Brain microvascular endothelial cell (primary cell): ENCODE measurements at regions not wholly inside any gene's neighbourhood (a gene's known extent, or its start where the extent isn't known, plus 50 kb on each side); places are given as distances from the start of the nearest gene placed in this dataset.
"Not testable (repeated sequence)": the region's sequence is repeated elsewhere in the genome, so short reads cannot be mapped to it uniquely, and the experiment has no call there.

ENCODE experiments used
- DNase-seq: peaks from one replicate; pipeline ENCODE4 v3.0.0-alpha.2; 2020
- H3K27ac ChIP-seq: fragments of 250-450 bp; sonication (Bioruptor Pico); 2 replicates; pipeline ENCODE4 v1.5.1; 2020; ENCODE audit warnings: mild to moderate bottlenecking, moderate library complexity
- H3K27me3 ChIP-seq: fragments of 250-450 bp; sonication (Bioruptor Pico); replicated peaks from 2 replicates; pipeline ENCODE4 v1.5.1; 2020; ENCODE audit warnings: mild to moderate bottlenecking
- H3K36me3 ChIP-seq: fragments of 250-450 bp; sonication (Bioruptor Pico); replicated peaks from 2 replicates; pipeline ENCODE4 v1.5.1; 2020; ENCODE audit warnings: mild to moderate bottlenecking
- H3K4me3 ChIP-seq: 2 replicates; pipeline ENCODE4 v1.5.1; 2011; ENCODE audit warnings: low read depth, mild to moderate bottlenecking, control low read depth, low read length, moderate library complexity
- CTCF ChIP-seq: IDR thresholded peaks from 2 replicates; pipeline ENCODE4 v1.5.1; 2011; ENCODE audit warnings: low read depth, mild to moderate bottlenecking, moderate library complexity, low read length, control low read depth, inconsistent platforms; ENCODE audit errors: missing control alignments
- in situ Hi-C: cut with HindIII; loops from 2 replicates; pipeline ENCODE4 v1.10.0; 2017; ENCODE audit warnings: low sequenced_read_pairs, low pct_ligation_motif_present

DNA sequence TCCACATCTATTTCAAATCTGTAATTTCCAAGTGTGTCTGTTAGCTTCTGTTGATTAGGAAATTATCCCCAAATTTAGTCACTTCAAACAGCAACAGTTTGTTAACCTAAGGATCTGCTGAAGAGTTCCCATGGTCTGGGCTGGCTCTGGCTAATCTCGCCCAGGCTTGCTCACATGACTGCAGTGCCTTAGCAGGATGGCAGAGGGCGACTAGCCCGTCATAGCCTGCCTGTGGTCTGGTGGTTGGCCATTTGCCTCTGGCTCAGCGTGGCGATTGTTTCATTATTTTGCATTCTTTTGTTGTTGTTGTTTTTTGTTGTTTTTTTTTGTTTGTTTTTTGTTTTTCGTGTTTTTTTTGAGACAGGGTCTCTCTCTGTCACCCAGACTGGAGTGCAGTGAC, 264.0 kb downstream of the TRIML1 start:
- H3K27me3 ChIP-seq, result no peaks in the 10 kb centered on the region
- no peak for TF ChIP-seq CTCF
- no peaks in the 10 kb centered on the region for H3K36me3 ChIP-seq
- in situ Hi-C loops, result no loop called here
- no peak overlapping the region for H3K27ac ChIP-seq
- H3K4me3 ChIP-seq, result no peak overlapping the region
- no peak for DNase-seq

- in situ Hi-C loops, H3K4me3 ChIP-seq: not testable (repeated sequence)
- DNase-seq, result peak; percentile 97
Observed at GRCh38 chr4:188405071-188405835, 266.0 kb downstream of the TRIML1 start.

DNA sequence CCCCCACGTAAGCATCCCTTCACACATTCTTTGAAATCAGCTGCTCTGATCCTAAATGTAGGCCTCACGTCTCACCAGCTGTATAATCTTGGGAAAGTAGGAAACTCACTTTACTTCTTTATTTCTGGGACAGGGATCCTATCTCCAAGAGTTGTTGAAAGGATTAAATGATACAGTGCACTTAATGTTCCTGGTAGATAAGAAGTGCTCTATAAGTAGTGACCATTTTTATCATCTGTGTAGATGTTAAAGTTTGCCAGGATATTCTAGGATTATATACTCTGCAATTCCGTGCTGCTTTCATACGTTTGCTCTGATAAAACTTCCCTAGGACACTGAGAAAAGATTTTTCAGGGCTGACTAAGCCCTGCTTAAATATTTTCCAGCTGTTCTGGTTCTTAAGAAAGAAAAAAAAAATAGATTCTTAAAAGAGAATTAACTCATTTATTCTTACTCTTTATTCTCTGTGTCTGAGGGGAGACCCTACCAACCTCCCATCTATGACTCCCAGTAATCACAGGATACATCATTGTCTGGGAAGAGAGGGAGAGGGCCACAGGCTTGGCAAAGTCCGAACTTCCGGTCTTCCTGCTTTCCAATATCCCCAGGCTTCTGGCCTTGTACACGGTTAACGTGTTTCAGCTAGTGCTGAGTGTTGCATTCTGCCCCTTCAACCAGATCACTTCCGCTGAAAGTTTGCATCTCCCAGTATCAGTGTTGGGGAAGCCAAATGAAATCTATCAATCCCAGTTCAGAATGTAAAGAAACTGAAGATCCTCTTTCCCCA, 269.2 kb downstream of the TRIML1 start:
- H3K36me3 ChIP-seq, result no peaks in the 10 kb centered on the region
- TF ChIP-seq CTCF, result no peak
- no peak for DNase-seq

More at GRCh38 chr4:188405071-188405835, 266.0 kb downstream of the TRIML1 start:
- not testable (repeated sequence) for H3K36me3 ChIP-seq, H3K27me3 ChIP-seq
- peak overlapping the region; percentile 91 for H3K27ac ChIP-seq

GRCh38 chr4:188409851-188410250, 270.6 kb downstream of the TRIML1 start:
- no peak for DNase-seq
- no peaks in the 10 kb centered on the region for H3K27me3 ChIP-seq
- no peak overlapping the region for H3K4me3 ChIP-seq
- H3K36me3 ChIP-seq, result no peaks in the 10 kb centered on the region
- in situ Hi-C loops, result no loop called here
- no peak overlapping the region for H3K27ac ChIP-seq
- TF ChIP-seq CTCF, result no peak

More for the DNA sequence above, 269.2 kb downstream of the TRIML1 start:
- in situ Hi-C loops, result no loop called here
- Histone ChIP-seq H3K27ac (no peak overlapping the region), H3K27me3 (no peaks in the 10 kb centered on the region), H3K4me3 (no peak overlapping the region)

DNA sequence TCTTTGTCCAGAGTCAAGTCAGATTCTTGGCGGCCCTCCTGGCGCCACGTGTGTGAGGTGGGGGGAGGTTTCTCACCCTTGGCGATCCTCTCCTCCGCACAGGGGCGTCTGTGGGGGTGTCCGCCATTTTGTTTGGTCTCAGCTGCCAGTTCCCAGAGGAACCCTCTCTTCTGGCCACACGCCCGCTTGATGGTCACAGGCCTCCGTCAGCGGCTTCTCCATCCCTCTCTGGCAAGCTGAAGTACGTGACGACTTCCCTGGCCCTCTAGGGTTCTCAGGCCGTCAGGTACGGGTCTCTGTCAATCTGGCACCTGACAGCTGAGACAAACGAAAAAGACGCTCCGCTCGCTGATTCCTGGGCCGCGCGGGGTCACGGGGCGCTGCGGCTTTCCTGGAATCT, 272.6 kb downstream of the TRIML1 start:
- TF ChIP-seq CTCF, result no peak
- Histone ChIP-seq H3K36me3 (no peaks in the 10 kb centered on the region), H3K27ac (no peak overlapping the region), H3K4me3 (no peak overlapping the region), H3K27me3 (no peaks in the 10 kb centered on the region)
- no peak for DNase-seq
- in situ Hi-C loops, result no loop called here

DNA sequence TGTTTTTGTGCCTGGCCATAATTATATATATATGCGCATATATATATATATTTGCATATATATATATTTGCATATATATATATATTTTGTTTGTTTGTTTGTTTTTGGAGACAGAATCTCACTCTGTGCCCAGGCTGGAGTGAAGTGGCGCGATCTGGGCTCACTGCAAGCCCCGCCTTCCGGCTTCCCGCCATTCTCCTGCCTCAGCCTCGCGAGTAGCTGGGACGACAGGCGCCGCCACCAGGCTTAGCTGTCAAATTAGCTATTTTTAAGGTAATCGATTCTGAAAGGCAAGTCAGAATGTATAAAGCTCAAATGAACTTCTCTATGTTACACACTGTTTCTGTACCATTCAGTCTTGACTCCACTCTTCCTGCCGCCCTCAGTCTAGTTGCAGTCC, 273.3 kb downstream of the TRIML1 start:
- H3K27me3 ChIP-seq, result no peaks in the 10 kb centered on the region
- no peaks in the 10 kb centered on the region for H3K36me3 ChIP-seq
- TF ChIP-seq CTCF, result no peak
- in situ Hi-C loops, result no loop called here
- H3K4me3 ChIP-seq, result no peak overlapping the region
- no peak overlapping the region for H3K27ac ChIP-seq
- DNase-seq, result no peak
